Panc1 (cell line): ENCODE measurements at regions not wholly inside any gene's neighbourhood (a gene's known extent, or its start where the extent isn't known, plus 50 kb on each side); places are given as distances from the start of the nearest gene placed in this dataset.

Experiments used
- ATAC-seq: fragments of 200-7000 bp; cut with Tn5 transposase; 2 replicates; pipeline ENCODE4 v1.9.1; 2020; ENCODE audit warnings: mild to moderate bottlenecking, moderate library complexity
- BruUV-seq: library from RNA; stranded (reverse); fragments of 400-500 nt; replicated peaks from 2 replicates; lab custom pipeline; 2021; lab: Mats Ljungman, UMichigan
- CTCF ChIA-PET: fragments of 300-600 bp; sonication (Branson Sonifier 250); formaldehyde crosslinking; loops from one replicate; lab custom pipeline; 2022; ENCODE audit warnings: antibody characterized with exemption; lab: Charles Lee
- POLR2A ChIA-PET: fragments of 300-600 bp; sonication (Branson Sonifier 250); formaldehyde crosslinking; loops from one replicate; lab custom pipeline; 2022; ENCODE audit warnings: antibody characterized with exemption; lab: Charles Lee
- DNase-seq: peaks from one replicate; pipeline ENCODE4 v3.0.0-alpha.2; 2010; ENCODE audit warnings: low read depth, low spot score
- H3K27ac ChIP-seq: 2 replicates; pipeline ENCODE4 v1.5.1; 2011; ENCODE audit warnings: mild to moderate bottlenecking, low read length, inconsistent platforms
- H3K27me3 ChIP-seq: fragments of 200-500 bp; sonication (Bioruptor generic); 2 replicates; pipeline ENCODE4 v1.6.0; 2014; ENCODE audit warnings: low read length, inconsistent platforms; ENCODE audit not compliant: control insufficient read depth, insufficient read depth
- H3K36me3 ChIP-seq: fragments of 200-500 bp; sonication (Bioruptor generic); 2 replicates; pipeline ENCODE4 v1.5.1; 2014; ENCODE audit warnings: inconsistent platforms, mild to moderate bottlenecking, low read length, moderate library complexity; ENCODE audit not compliant: control insufficient read depth, insufficient read depth
- H3K4me1 ChIP-seq: 2 replicates; pipeline ENCODE4 v1.5.1; 2011; ENCODE audit warnings: inconsistent platforms, mild to moderate bottlenecking, low read length, moderate library complexity; ENCODE audit not compliant: control insufficient read depth, insufficient read depth
- H3K4me3 ChIP-seq, 2 experiments: 2 replicates each; pipeline ENCODE4 v1.5.1; 2011 to 2012; ENCODE audit warnings: low read depth in 2 of 2, low read length in 2 of 2, mild to moderate bottlenecking in 2 of 2, inconsistent platforms in 1 of 2, moderate library complexity in 1 of 2
- H3K9me3 ChIP-seq: fragments of 200-500 bp; sonication (Bioruptor generic); 2 replicates; pipeline ENCODE4 v1.5.1; 2014; ENCODE audit warnings: low read depth, mild to moderate bottlenecking, inconsistent platforms, low read length, moderate library complexity; ENCODE audit not compliant: control insufficient read depth, insufficient read depth
- POLR2AphosphoS5 ChIP-seq: IDR thresholded peaks from 2 replicates; pipeline ENCODE4 v1.6.1; 2012; ENCODE audit warnings: mild to moderate bottlenecking, low read depth, low read length, moderate library complexity
- SIN3A ChIP-seq: IDR thresholded peaks from 2 replicates; pipeline ENCODE4 v1.6.1; 2012; ENCODE audit warnings: low read depth, mild to moderate bottlenecking, low read length, moderate library complexity, borderline replicate concordance; ENCODE audit not compliant: insufficient read depth
- TCF7L2 ChIP-seq: IDR thresholded peaks from 2 replicates; pipeline ENCODE4 v1.6.1; 2011; ENCODE audit warnings: mild to moderate bottlenecking, low read depth, low read length, inconsistent platforms
- in situ Hi-C: cut with HindIII; loops from 2 replicates; pipeline ENCODE4 v1.10.0; 2016; ENCODE audit warnings: low sequenced_read_pairs, low pct_unique_long_range_greater_than_20kb
- intact Hi-C: fragments of 100-400 bp; cut with micrococcal nuclease; formaldehyde crosslinking; loops from one replicate; pipeline ENCODE4 v1.10.0; 2022; ENCODE audit not compliant: unreplicated experiment
- TF ChIP-seq, protein P1 (sequence below), 2 experiments: IDR thresholded peaks; 2 replicates each; pipeline ENCODE4 v1.6.1; 2011 to 2012; ENCODE audit warnings: low read depth in 2 of 2, control low read depth in 1 of 2, low read length in 1 of 2, mild to moderate bottlenecking in 1 of 2, moderate library complexity in 1 of 2; ENCODE audit not compliant: insufficient read depth in 1 of 2
- TF ChIP-seq, protein P2 (sequence below): fragments of 450-650 bp; IDR thresholded peaks from 2 replicates; pipeline ENCODE4 v1.5.1; 2017; ENCODE audit warnings: mild to moderate bottlenecking

DNA sequence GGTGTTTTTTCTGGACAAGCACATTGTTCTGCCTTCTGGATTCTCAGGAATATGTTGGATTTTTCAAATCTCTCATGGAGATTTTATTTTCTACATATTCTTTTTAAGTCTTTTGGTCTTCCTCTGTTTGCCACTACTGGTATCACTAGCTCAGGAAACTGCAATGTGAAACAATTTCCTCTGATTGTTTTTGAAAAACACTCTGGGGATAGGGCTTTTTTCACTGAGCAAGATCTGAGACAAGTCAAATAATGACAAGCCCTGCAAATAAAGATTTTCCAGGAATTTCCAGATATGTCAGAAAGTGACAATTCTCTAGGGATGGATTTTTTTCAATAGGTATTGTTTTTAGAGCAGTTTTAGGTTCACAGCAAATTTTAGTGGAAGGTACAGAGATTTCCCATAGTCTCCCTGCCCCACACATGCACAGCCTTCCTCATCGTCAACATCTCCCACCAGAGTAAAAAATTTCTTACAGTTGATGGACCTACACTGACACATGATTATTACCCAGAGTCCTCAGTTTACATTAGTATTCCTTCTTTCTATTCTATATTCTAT lies 86.9 kb upstream of the TMEM161B start:
- in situ Hi-C loops (no loop called here), intact Hi-C loops (no loop called here)
- Histone ChIP-seq H3K9me3 (no peaks in the 10 kb centered on the region), H3K36me3 (no peaks in the 10 kb centered on the region), H3K27me3 (no peaks in the 10 kb centered on the region), H3K4me1 (no peaks in the 10 kb centered on the region), H3K4me3 (no peak overlapping the region), H3K27ac (no peak overlapping the region)
- POLR2A ChIA-PET: no interaction called here
- TF ChIP-seq SIN3A: no peak
- no peak for TF ChIP-seq POLR2AphosphoS5
- TF ChIP-seq TCF7L2: no peak
- TF ChIP-seq, protein P1, sequence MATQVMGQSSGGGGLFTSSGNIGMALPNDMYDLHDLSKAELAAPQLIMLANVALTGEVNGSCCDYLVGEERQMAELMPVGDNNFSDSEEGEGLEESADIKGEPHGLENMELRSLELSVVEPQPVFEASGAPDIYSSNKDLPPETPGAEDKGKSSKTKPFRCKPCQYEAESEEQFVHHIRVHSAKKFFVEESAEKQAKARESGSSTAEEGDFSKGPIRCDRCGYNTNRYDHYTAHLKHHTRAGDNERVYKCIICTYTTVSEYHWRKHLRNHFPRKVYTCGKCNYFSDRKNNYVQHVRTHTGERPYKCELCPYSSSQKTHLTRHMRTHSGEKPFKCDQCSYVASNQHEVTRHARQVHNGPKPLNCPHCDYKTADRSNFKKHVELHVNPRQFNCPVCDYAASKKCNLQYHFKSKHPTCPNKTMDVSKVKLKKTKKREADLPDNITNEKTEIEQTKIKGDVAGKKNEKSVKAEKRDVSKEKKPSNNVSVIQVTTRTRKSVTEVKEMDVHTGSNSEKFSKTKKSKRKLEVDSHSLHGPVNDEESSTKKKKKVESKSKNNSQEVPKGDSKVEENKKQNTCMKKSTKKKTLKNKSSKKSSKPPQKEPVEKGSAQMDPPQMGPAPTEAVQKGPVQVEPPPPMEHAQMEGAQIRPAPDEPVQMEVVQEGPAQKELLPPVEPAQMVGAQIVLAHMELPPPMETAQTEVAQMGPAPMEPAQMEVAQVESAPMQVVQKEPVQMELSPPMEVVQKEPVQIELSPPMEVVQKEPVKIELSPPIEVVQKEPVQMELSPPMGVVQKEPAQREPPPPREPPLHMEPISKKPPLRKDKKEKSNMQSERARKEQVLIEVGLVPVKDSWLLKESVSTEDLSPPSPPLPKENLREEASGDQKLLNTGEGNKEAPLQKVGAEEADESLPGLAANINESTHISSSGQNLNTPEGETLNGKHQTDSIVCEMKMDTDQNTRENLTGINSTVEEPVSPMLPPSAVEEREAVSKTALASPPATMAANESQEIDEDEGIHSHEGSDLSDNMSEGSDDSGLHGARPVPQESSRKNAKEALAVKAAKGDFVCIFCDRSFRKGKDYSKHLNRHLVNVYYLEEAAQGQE (IDR thresholded peaks at IDR 0.05; ENCODE audit: insufficient read depth in 1 of 2, low read depth in 2 of 2, low read length in 1 of 2): no peak
- TF ChIP-seq, protein P2, sequence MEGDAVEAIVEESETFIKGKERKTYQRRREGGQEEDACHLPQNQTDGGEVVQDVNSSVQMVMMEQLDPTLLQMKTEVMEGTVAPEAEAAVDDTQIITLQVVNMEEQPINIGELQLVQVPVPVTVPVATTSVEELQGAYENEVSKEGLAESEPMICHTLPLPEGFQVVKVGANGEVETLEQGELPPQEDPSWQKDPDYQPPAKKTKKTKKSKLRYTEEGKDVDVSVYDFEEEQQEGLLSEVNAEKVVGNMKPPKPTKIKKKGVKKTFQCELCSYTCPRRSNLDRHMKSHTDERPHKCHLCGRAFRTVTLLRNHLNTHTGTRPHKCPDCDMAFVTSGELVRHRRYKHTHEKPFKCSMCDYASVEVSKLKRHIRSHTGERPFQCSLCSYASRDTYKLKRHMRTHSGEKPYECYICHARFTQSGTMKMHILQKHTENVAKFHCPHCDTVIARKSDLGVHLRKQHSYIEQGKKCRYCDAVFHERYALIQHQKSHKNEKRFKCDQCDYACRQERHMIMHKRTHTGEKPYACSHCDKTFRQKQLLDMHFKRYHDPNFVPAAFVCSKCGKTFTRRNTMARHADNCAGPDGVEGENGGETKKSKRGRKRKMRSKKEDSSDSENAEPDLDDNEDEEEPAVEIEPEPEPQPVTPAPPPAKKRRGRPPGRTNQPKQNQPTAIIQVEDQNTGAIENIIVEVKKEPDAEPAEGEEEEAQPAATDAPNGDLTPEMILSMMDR: no peak
- DNase-seq: no peak
- ATAC-seq: no peak
- CTCF ChIA-PET: no interaction called here
- BruUV-seq: no TSS peak

DNA sequence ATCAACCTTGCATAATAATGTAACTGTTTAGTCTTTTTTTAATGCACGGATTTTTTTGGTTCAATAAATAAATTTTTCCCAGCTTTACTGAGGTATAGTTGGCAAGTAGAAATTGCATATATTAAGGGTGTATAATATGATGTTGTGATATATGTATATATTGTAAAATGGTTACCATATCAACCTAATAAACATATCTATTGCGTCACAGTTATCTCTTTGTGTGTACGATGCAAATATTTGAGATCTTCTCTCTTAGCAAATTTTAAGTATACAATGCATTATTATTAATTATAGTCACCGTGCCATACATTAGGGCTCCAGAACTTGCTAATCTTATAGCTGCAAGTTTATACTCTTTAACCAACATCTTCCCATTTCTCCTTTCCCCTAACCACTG lies 57.2 kb upstream of the TMEM161B start:
- in situ Hi-C loops: no loop called here
- no peak overlapping the region for H3K4me3 ChIP-seq
- H3K36me3 ChIP-seq: no peaks in the 10 kb centered on the region
- BruUV-seq: no TSS peak
- ATAC-seq (no peak), DNase-seq (no peak)
- H3K27me3 ChIP-seq: no peaks in the 10 kb centered on the region
- TF ChIP-seq, protein P1 (IDR thresholded peaks at IDR 0.05; ENCODE audit: insufficient read depth in 1 of 2, low read depth in 2 of 2, low read length in 1 of 2): no peak
- no peak for TF ChIP-seq SIN3A
- intact Hi-C loops: no loop called here
- H3K27ac ChIP-seq: no peak overlapping the region
- no peaks in the 10 kb centered on the region for H3K4me1 ChIP-seq
- POLR2A ChIA-PET: no interaction called here
- H3K9me3 ChIP-seq: no peaks in the 10 kb centered on the region
- CTCF ChIA-PET: no interaction called here
